Upper lobe of left lung (tissue), 4 donors: ENCODE measurements at regions not wholly inside any gene's neighbourhood (a gene's known extent, or its start where the extent isn't known, plus 50 kb on each side); places are given as distances from the start of the nearest gene placed in this dataset.

Experiments used
- POLR2A ChIP-seq, 4 donors: fragments of 450-650 bp; IDR thresholded peaks; one replicate each; pipeline ENCODE4 v1.5.1; 2016 to 2017; ENCODE audit warnings: antibody characterized with exemption in 4 of 4, mild to moderate bottlenecking in 2 of 4
- POLR2AphosphoS5 ChIP-seq, 2 donors: sonication (generic); formaldehyde crosslinking; IDR thresholded peaks; one replicate each; pipeline ENCODE4 v1.5.1; 2017; ENCODE audit warnings: antibody characterized with exemption in 2 of 2
- TF ChIP-seq, protein P1 (sequence below), 6 experiments: fragments of 450-650 bp in 4 of 6; fragments of 200-600 bp in 2 of 6; sonication (generic) in 2 of 6; IDR thresholded peaks; one replicate each; pipeline ENCODE4 v1.5.1; 2016 to 2019; ENCODE audit warnings: antibody characterized with exemption in 6 of 6

GRCh38 chr2:192551760-192552159 is 357.0 kb upstream of the TMEFF2 start:
- TF ChIP-seq POLR2A (IDR thresholded peaks at IDR 0.05), result no peak
- TF ChIP-seq, protein P1, sequence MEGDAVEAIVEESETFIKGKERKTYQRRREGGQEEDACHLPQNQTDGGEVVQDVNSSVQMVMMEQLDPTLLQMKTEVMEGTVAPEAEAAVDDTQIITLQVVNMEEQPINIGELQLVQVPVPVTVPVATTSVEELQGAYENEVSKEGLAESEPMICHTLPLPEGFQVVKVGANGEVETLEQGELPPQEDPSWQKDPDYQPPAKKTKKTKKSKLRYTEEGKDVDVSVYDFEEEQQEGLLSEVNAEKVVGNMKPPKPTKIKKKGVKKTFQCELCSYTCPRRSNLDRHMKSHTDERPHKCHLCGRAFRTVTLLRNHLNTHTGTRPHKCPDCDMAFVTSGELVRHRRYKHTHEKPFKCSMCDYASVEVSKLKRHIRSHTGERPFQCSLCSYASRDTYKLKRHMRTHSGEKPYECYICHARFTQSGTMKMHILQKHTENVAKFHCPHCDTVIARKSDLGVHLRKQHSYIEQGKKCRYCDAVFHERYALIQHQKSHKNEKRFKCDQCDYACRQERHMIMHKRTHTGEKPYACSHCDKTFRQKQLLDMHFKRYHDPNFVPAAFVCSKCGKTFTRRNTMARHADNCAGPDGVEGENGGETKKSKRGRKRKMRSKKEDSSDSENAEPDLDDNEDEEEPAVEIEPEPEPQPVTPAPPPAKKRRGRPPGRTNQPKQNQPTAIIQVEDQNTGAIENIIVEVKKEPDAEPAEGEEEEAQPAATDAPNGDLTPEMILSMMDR (IDR thresholded peaks at IDR 0.05), result no peak
- TF ChIP-seq POLR2AphosphoS5 (IDR thresholded peaks at IDR 0.05), result no peak
